ENCODE measurements at regions not wholly inside any gene's neighbourhood (a gene's known extent, or its start where the extent isn't known, plus 50 kb on each side); places are given as distances from the start of the nearest gene placed in this dataset.

DNA sequence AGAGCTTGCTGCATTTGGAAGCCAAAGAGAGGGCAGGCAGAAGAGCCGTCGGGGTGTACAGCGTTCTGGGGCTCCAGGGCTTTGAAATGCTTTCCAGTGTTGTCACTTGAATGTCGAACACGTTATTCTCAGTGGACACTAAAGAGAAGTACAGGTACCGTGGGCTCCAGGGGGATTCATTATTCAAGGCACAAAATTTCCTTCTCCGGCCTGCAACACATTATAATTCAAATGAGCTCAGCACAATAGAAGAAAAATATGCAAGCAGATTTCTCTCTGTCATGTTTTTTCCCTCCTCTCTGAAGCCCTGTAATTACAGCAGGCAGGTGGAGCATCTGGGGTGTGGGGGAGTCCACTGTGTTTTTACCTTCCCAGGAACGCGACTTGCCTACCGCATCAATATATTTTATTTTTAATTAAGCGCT lies 293.1 kb downstream of the ZSWIM6 start:
- TF ChIP-seq PBX3 (IDR thresholded peaks at IDR 0.05), result no peak
- no peak for TF ChIP-seq CTCF (IDR thresholded peaks at IDR 0.05)
- no peak for TF ChIP-seq RAD21 (IDR thresholded peaks at IDR 0.05; ENCODE audit: low read length)
- no peak for TF ChIP-seq SIN3A (IDR thresholded peaks at IDR 0.05; ENCODE audit: borderline replicate concordance, low read depth, low read length)
- TF ChIP-seq POLR2AphosphoS5 (IDR thresholded peaks at IDR 0.05; ENCODE audit: low read depth, low read length), result no peak
- TF ChIP-seq EP300 (IDR thresholded peaks at IDR 0.05; ENCODE audit: borderline replicate concordance in 1 of 2, low read depth in 1 of 2, low read length in 1 of 2), result no peak
- no peak for TF ChIP-seq TAF1 (IDR thresholded peaks at IDR 0.05; ENCODE audit: borderline replicate concordance, low read depth, low read length)
- TF ChIP-seq CHD2 (IDR thresholded peaks at IDR 0.05; ENCODE audit: low read length, partially characterized antibody), result no peak
- TF ChIP-seq YY1 (IDR thresholded peaks at IDR 0.05; ENCODE audit: low read depth), result no peak
- no peak for TF ChIP-seq NFIC (IDR thresholded peaks at IDR 0.05; ENCODE audit: borderline replicate concordance)
- no peak for TF ChIP-seq SMC3 (IDR thresholded peaks at IDR 0.05; ENCODE audit: low read depth, low read length)
- no peak for TF ChIP-seq ZBTB33 (IDR thresholded peaks at IDR 0.05; ENCODE audit: borderline replicate concordance, low read depth)
- TF ChIP-seq GABPA (IDR thresholded peaks at IDR 0.05; ENCODE audit: low read depth), result no peak
